ENCODE measurements at regions not wholly inside any gene's neighbourhood (a gene's known extent, or its start where the extent isn't known, plus 50 kb on each side); places are given as distances from the start of the nearest gene placed in this dataset.

DNA sequence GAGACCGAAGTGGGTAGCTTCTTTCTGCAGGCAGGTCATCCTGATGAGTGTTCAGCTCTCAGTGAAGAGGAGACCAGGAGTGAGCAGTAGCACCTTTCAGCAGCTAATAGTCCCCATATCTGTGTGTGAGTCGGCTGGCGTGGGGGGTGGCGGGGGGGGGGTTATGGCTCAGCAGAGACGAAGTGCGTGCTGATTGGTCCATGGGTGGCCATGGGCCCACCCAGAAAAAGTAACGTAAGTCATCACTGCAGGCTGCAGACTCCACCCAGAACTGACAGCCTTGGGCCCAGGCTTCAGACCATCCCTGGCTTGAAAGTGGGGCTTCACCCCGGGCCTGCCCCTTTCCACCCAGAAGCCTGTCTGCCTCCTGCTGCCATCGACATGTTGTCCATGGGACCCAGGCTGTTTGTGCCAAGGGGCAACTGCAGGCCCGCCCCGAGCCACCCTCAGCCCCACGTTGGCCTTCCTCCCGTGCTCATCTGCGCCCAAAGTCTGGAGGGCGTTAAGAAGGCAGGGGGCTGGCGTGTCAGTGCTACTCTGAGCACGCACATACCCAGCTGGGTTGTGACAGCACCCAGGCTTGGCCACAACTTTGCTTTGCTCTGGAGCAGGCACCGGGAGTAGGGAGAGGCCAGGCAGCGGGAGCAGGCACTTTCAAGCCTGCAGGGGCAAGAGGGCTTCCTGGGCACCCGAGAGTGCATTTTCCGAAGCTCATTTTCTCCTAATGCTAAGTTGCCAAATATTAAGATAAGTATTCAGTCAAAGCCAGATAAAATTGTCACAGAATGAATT is 511.7 kb upstream of the CDIN1 start:
- H3K4me1 ChIP-seq (replicated peaks in 1 of 2), result no peaks in the 10 kb centered on the region
- intact Hi-C loops (cut with DNase I), result no loop called here
- no peaks in the 10 kb centered on the region for H3K36me3 ChIP-seq (replicated peaks in 1 of 2)
- no peak for TF ChIP-seq POLR2A (IDR thresholded peaks at IDR 0.05)
- TF ChIP-seq, protein P1, sequence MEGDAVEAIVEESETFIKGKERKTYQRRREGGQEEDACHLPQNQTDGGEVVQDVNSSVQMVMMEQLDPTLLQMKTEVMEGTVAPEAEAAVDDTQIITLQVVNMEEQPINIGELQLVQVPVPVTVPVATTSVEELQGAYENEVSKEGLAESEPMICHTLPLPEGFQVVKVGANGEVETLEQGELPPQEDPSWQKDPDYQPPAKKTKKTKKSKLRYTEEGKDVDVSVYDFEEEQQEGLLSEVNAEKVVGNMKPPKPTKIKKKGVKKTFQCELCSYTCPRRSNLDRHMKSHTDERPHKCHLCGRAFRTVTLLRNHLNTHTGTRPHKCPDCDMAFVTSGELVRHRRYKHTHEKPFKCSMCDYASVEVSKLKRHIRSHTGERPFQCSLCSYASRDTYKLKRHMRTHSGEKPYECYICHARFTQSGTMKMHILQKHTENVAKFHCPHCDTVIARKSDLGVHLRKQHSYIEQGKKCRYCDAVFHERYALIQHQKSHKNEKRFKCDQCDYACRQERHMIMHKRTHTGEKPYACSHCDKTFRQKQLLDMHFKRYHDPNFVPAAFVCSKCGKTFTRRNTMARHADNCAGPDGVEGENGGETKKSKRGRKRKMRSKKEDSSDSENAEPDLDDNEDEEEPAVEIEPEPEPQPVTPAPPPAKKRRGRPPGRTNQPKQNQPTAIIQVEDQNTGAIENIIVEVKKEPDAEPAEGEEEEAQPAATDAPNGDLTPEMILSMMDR (IDR thresholded peaks at IDR 0.05), result no peak
- H3K27ac ChIP-seq, result no peak overlapping the region
- H3K4me3 ChIP-seq, result no peak overlapping the region
- DNase-seq, result no peak
- 87 to 94% (median 89%) methylated on average over 11 to 21 of the region's 21 CpGs for WGBS, 4 donors
- H3K9me3 ChIP-seq (replicated peaks in 1 of 3), result no peaks in the 10 kb centered on the region
- no peaks in the 10 kb centered on the region for H3K27me3 ChIP-seq

DNA sequence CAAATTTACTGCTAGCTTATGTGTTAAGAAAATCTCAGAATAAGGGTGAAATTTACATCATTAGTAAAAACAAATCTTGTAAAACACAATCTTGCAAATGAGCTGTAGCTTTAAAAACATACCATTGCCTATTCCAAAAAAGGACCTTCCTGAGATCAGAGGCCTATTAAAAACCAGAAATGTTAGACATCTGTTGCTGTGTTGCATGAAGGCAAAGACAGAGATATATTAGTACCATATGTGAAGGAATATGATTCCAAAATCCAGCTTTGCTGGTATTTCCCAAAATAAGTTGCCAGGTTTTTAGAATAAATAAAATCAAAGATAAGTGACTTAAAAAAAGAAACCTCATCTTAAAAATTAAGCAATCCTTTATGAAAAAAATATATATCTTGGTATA is 504.1 kb upstream of the CDIN1 start:
- no peaks in the 10 kb centered on the region for H3K4me1 ChIP-seq (replicated peaks in 1 of 2)
- DNase-seq, result no peak
- H3K36me3 ChIP-seq (replicated peaks in 1 of 2), result no peaks in the 10 kb centered on the region
- TF ChIP-seq POLR2A (IDR thresholded peaks at IDR 0.05), result no peak
- TF ChIP-seq, protein P1 (IDR thresholded peaks at IDR 0.05), result no peak
- H3K4me3 ChIP-seq, result no peak overlapping the region
- H3K9me3 ChIP-seq (replicated peaks in 1 of 3), result no peaks in the 10 kb centered on the region
- intact Hi-C loops (cut with DNase I), result no loop called here
- H3K27ac ChIP-seq, result no peak overlapping the region
- no peaks in the 10 kb centered on the region for H3K27me3 ChIP-seq

DNA sequence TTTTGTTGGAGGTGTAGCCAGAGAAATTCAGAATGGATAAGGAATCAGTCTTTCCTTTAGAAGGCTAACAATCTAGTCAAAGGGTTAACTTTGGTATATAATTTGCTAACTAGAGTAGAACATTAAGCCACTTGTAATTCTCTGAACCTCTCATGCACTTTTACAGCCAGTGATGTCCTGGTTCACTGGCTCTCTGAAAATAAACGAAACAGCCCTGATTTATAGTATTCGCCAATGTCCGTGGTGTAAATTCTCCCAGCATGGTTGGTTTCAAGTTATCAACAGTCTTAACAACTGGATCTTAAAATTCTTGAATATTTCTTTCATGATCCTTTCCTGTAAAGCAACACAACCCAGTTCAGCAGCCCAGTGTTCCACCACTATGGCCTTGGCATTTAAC is 500.4 kb upstream of the CDIN1 start:
- intact Hi-C loops (cut with DNase I), result no loop called here
- WGBS, 4 donors, result 51 to 56% (median 54%) methylated on average over 3 of the region's 3 CpGs

DNA sequence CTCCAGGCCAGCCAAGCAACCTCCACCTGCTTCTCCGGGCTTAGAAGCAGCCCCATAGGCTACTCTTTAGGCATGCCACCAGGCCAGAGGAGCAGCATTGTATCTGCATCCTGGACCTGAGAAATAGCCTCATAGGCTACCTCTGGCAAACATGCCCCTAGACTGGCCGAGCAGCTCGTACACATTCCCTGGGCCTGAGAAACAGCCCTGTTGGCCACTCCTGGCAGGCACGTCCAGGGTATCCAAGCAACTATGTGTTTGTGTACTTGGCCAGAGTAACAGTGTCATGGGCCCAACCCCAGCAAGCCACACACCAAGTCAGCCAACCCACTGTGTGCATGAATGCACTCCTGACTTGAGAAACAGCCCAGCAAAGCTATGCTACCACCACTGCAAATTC is 498.7 kb upstream of the CDIN1 start:
- Histone ChIP-seq H3K27ac (no peak overlapping the region), H3K9me3 (replicated peaks in 1 of 3) (peaks cover 0 to 9% (median 8%) of the 10 kb centered on the region in 3 donors), H3K27me3 (no peaks in the 10 kb centered on the region), H3K4me3 (no peak overlapping the region), H3K4me1 (replicated peaks in 1 of 2) (no peaks in the 10 kb centered on the region), H3K36me3 (replicated peaks in 1 of 2) (no peaks in the 10 kb centered on the region)
- TF ChIP-seq, protein P1 (IDR thresholded peaks at IDR 0.05), result no peak
- no peak for TF ChIP-seq POLR2A (IDR thresholded peaks at IDR 0.05)
- intact Hi-C loops (cut with DNase I), result no loop called here
- 47 to 56% (median 56%) methylated on average over 3 to 4 of the region's 4 CpGs; no CpG with 5 or more reads in 1 of the 4 donors for WGBS, 4 donors
- no peak for DNase-seq

More for the DNA sequence above, 500.4 kb upstream of the CDIN1 start:
- DNase-seq, result no peak
- Histone ChIP-seq H3K27ac (no peak overlapping the region), H3K36me3 (replicated peaks in 1 of 2) (no peaks in the 10 kb centered on the region), H3K4me3 (no peak overlapping the region), H3K9me3 (replicated peaks in 1 of 3) (peaks cover 0 to 9% (median 8%) of the 10 kb centered on the region in 3 donors), H3K27me3 (no peaks in the 10 kb centered on the region), H3K4me1 (replicated peaks in 1 of 2) (no peaks in the 10 kb centered on the region)
- no peak for TF ChIP-seq POLR2A (IDR thresholded peaks at IDR 0.05)
- TF ChIP-seq, protein P1 (IDR thresholded peaks at IDR 0.05), result no peak

All from adrenal gland (tissue), 9 donors.